Cardiac muscle cell (in vitro differentiated cells and primary cell): ENCODE measurements at regions not wholly inside any gene's neighbourhood (a gene's known extent, or its start where the extent isn't known, plus 50 kb on each side); places are given as distances from the start of the nearest gene placed in this dataset.

Source experiments
- DNase-seq, 2 donors: peaks; one replicate each; pipeline versions ENCODE4 v3.0.0 to v3.0.0-alpha.2; 2010 to 2017; ENCODE audit warnings: low read depth in 1 of 2, low spot score in 1 of 2
- H3K27ac ChIP-seq: fragments of 200-600 bp; sonication (generic); 2 replicates; pipeline ENCODE4 v1.5.1; 2016
- H3K27me3 ChIP-seq: fragments of 200-600 bp; sonication (generic); 2 replicates; pipeline ENCODE4 v1.6.0; 2016; ENCODE audit warnings: control low read depth
- H3K36me3 ChIP-seq: fragments of 200-600 bp; sonication (generic); 2 replicates; pipeline ENCODE4 v1.5.1; 2016; ENCODE audit warnings: control low read depth
- H3K4me1 ChIP-seq: fragments of 200-600 bp; sonication (generic); 2 replicates; pipeline ENCODE4 v1.8.1; 2017; ENCODE audit warnings: low read depth, mild to moderate bottlenecking, mixed run types
- H3K4me3 ChIP-seq: fragments of 200-600 bp; sonication (generic); 2 replicates; pipeline ENCODE4 v1.5.1; 2016; ENCODE audit warnings: mild to moderate bottlenecking
- H3K9me3 ChIP-seq: fragments of 200-600 bp; sonication (generic); 2 replicates; pipeline ENCODE4 v1.5.1; 2017; ENCODE audit warnings: low read depth, mild to moderate bottlenecking, control low read depth
- CTCF ChIP-seq: IDR thresholded peaks from 2 replicates; pipeline ENCODE4 v1.5.1; 2012; ENCODE audit warnings: low read depth, mild to moderate bottlenecking, low read length

- Histone ChIP-seq H3K27me3 (no peaks in the 10 kb centered on the region), H3K9me3 (no peaks in the 10 kb centered on the region), H3K4me3 (no peak overlapping the region), H3K4me1 (peaks cover 7% of the 10 kb centered on the region), H3K36me3 (no peaks in the 10 kb centered on the region), H3K27ac (no peak overlapping the region)
- TF ChIP-seq CTCF, result no peak
- DNase-seq, result peak in 1 of 2 donors; percentile 9
Observed at GRCh38 chr6:6781873-6782227, 193.3 kb downstream of the LY86 start.

DNA sequence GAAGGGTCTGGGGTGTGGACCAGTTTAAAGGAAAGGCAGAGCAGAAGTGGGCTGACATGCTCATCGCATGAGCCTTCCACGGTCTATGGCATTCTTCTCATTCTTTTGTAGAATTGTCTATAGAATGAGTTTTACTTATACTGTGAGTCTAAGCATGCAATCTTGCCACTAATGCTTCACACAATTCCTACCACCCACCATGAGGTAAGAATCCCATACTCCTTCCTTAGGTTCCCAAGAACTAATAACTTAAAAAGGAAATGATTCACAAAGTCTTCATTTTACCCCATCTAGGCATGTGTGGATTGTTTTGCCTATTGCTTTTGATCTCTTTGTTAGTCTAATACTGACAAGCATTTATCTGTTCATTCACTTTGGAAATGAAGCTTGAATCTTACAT, 195.2 kb downstream of the LY86 start:
- no peak overlapping the region for H3K27ac ChIP-seq
- no peaks in the 10 kb centered on the region for H3K36me3 ChIP-seq
- no peak overlapping the region for H3K4me3 ChIP-seq
- DNase-seq, result no peak
- H3K9me3 ChIP-seq, result no peaks in the 10 kb centered on the region
- no peak for TF ChIP-seq CTCF
- H3K4me1 ChIP-seq, result peaks cover 7% of the 10 kb centered on the region
- no peaks in the 10 kb centered on the region for H3K27me3 ChIP-seq

DNA sequence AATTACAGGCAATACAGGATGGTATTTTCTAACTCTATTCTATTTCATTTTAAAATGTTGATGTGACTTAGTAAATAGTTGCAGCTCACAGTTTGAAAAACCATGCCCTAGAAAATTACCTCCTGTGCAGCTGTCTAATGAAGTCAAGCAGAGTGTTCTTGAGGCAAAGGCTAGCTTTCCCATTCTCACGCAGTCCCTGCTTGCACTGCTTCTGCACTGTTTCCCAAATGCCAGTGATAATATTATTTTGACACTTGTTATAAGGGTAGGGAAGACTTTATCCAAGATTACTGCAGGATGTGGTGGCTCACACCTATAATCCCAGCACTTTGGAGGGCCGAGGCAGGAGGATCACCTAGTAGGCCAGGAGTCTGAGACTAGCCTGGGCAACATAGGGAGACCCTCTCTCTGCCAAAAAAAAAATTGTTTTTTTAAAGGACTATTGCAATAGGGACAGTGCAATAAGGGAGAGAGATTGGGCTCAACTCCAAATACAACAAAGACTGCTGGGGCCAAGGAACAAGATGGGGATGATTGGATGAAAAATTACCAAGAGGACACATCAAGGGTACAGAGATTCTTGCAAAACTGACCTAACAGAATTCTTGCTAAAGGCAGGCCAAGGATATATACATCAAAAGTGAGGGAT, 196.1 kb downstream of the LY86 start:
- H3K27ac ChIP-seq, result no peak overlapping the region
- DNase-seq, result peak in 1 of 2 donors; percentile 20
- TF ChIP-seq CTCF, result no peak
- H3K4me1 ChIP-seq, result peaks cover 7% of the 10 kb centered on the region
- no peak overlapping the region for H3K4me3 ChIP-seq
- no peaks in the 10 kb centered on the region for H3K27me3 ChIP-seq
- H3K9me3 ChIP-seq, result no peaks in the 10 kb centered on the region
- no peaks in the 10 kb centered on the region for H3K36me3 ChIP-seq

GRCh38 chr6:6785163-6785521, 196.6 kb downstream of the LY86 start:
- no peak overlapping the region for H3K27ac ChIP-seq
- TF ChIP-seq CTCF, result no peak
- no peaks in the 10 kb centered on the region for H3K36me3 ChIP-seq
- peak in 1 of 2 donors; percentile 20 for DNase-seq
- no peak overlapping the region for H3K4me3 ChIP-seq
- no peaks in the 10 kb centered on the region for H3K27me3 ChIP-seq
- no peaks in the 10 kb centered on the region for H3K9me3 ChIP-seq
- peaks cover 7% of the 10 kb centered on the region for H3K4me1 ChIP-seq

DNA sequence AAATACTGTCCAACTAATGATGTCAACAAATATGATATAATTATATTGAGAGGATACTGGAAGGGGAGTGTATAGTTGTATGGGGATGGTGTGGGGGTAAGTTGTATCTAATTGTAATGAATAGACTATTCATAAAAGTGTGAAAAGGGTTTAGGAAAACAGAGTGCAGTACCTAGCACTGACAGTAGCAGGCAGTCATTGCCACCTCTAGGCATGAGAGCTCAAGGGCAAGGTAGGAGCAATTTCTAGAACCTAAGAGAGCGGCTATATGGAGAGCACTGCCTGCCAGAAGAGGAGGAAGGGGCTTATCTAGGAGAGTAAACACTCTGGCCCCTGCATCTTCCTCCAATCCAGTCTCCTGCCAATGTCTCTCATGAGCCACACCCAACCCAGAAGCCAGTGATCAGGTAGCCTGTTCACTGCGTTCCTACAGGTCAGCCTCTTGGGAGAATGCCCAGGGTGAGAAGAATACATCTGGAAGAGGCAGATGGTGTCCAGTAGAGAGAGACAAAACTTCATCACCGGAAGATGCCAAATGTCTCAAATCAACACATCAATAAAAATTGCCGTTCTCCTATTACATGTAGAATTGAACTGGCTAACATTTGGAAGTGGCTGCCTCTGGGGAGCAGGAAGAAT, 200.0 kb downstream of the LY86 start:
- Histone ChIP-seq H3K4me1 (peaks cover 3% of the 10 kb centered on the region), H3K36me3 (no peaks in the 10 kb centered on the region), H3K27me3 (no peaks in the 10 kb centered on the region), H3K27ac (no peak overlapping the region), H3K4me3 (no peak overlapping the region), H3K9me3 (no peaks in the 10 kb centered on the region)
- TF ChIP-seq CTCF, result peak; percentile 67
- DNase-seq, result peak in 1 of 2 donors; percentile 31
